ACHN (cell line): ENCODE measurements at regions not wholly inside any gene's neighbourhood (a gene's known extent, or its start where the extent isn't known, plus 50 kb on each side); places are given as distances from the start of the nearest gene placed in this dataset.
"Not testable (repeated sequence)": the region's sequence is repeated elsewhere in the genome, so short reads cannot be mapped to it uniquely, and the experiment has no call there.

Source experiments
- DNase-seq: peaks from one replicate; pipeline ENCODE4 v3.0.0-alpha.2; 2015
- in situ Hi-C: cut with HindIII; loops from 2 replicates; pipeline ENCODE4 v1.10.0; 2017; ENCODE audit warnings: low sequenced_read_pairs, low pct_ligation_motif_present, low pct_unique_long_range_greater_than_20kb

GRCh38 chr3:10647376-10647775, 142.0 kb upstream of the ATP2B2 start:
- DNase-seq: no peak
- in situ Hi-C loops: no loop called here

GRCh38 chr3:10648181-10648580, 142.8 kb upstream of the ATP2B2 start:
- in situ Hi-C loops: no loop called here
- no peak for DNase-seq

- in situ Hi-C loops, DNase-seq: not testable (repeated sequence)
Observed at GRCh38 chr3:10649463-10649862, 144.1 kb upstream of the ATP2B2 start.

GRCh38 chr3:10651506-10651905, 146.1 kb upstream of the ATP2B2 start:
- in situ Hi-C loops: no loop called here
- DNase-seq: no peak

GRCh38 chr3:10653241-10653640, 147.9 kb upstream of the ATP2B2 start:
- in situ Hi-C loops: no loop called here
- no peak for DNase-seq

GRCh38 chr3:10653866-10654611, 148.7 kb upstream of the ATP2B2 start:
- DNase-seq: no peak
- in situ Hi-C loops: no loop called here

GRCh38 chr3:10655105-10655504, 149.7 kb upstream of the ATP2B2 start:
- no peak for DNase-seq
- in situ Hi-C loops: no loop called here

- DNase-seq, in situ Hi-C loops: not testable (repeated sequence)
Observed at GRCh38 chr3:10657339-10657738, 152.0 kb upstream of the ATP2B2 start.

- in situ Hi-C loops: no loop called here
Observed at GRCh38 chr3:10665592-10665991, 150.4 kb upstream of the SLC6A11 start.

GRCh38 chr3:10666621-10667020, 149.4 kb upstream of the SLC6A11 start:
- no peak for DNase-seq
- in situ Hi-C loops: no loop called here

More at GRCh38 chr3:10665592-10665991, 150.4 kb upstream of the SLC6A11 start:
- no peak for DNase-seq

GRCh38 chr3:10667269-10667668, 148.8 kb upstream of the SLC6A11 start:
- DNase-seq: no peak
- in situ Hi-C loops: no loop called here

GRCh38 chr3:10667901-10668476, 148.0 kb upstream of the SLC6A11 start:
- no peak for DNase-seq
- in situ Hi-C loops: no loop called here

GRCh38 chr3:10669490-10670048, 146.5 kb upstream of the SLC6A11 start:
- no peak for DNase-seq
- in situ Hi-C loops: no loop called here

GRCh38 chr3:10672422-10672821, 143.6 kb upstream of the SLC6A11 start:
- no peak for DNase-seq
- in situ Hi-C loops: no loop called here

- in situ Hi-C loops: no loop called here
- DNase-seq: no peak
Observed at GRCh38 chr3:10674578-10674977, 141.4 kb upstream of the SLC6A11 start.

GRCh38 chr3:10676905-10677304, 139.1 kb upstream of the SLC6A11 start:
- in situ Hi-C loops: no loop called here
- no peak for DNase-seq

GRCh38 chr3:10678796-10679376, 137.1 kb upstream of the SLC6A11 start:
- in situ Hi-C loops: no loop called here
- DNase-seq: no peak

- DNase-seq: no peak
- in situ Hi-C loops: no loop called here
Observed at GRCh38 chr3:10680796-10681195, 135.2 kb upstream of the SLC6A11 start.

GRCh38 chr3:10682692-10683091, 133.3 kb upstream of the SLC6A11 start:
- no peak for DNase-seq
- in situ Hi-C loops: no loop called here

GRCh38 chr3:10683106-10683505, 132.9 kb upstream of the SLC6A11 start:
- in situ Hi-C loops: no loop called here
- DNase-seq: no peak
